IMR-90 (cell line): ENCODE measurements at regions not wholly inside any gene's neighbourhood (a gene's known extent, or its start where the extent isn't known, plus 50 kb on each side); places are given as distances from the start of the nearest gene placed in this dataset.

Experiments
- CHD1 ChIP-seq: IDR thresholded peaks from 2 replicates; pipeline ENCODE4 v1.6.1; 2012; ENCODE audit warnings: low read depth, low read length, improper control_type of control experiment
- CTCF ChIP-seq: conservative IDR thresholded peaks from 2 replicates; pipeline ENCODE4 v1.5.1; 2012; ENCODE audit warnings: mild to moderate bottlenecking, low read depth, low read length, improper control_type of control experiment
- FOS ChIP-seq: fragments of 150-350 bp; IDR thresholded peaks from 2 replicates; pipeline ENCODE4 v1.6.1; 2016; ENCODE audit warnings: low read depth, low read length
- MXI1 ChIP-seq: IDR thresholded peaks from 2 replicates; pipeline ENCODE4 v1.6.1; 2012; ENCODE audit warnings: low read depth, mild to moderate bottlenecking, low read length, moderate library complexity, borderline replicate concordance
- USF2 ChIP-seq: fragments of 150-350 bp; IDR thresholded peaks from 2 replicates; pipeline ENCODE4 v1.6.1; 2017; ENCODE audit warnings: mild to moderate bottlenecking, antibody characterized with exemption, low read length, low read depth

- TF ChIP-seq CTCF (no peak), USF2 (no peak), MXI1 (no peak), FOS (no peak), CHD1 (no peak)
Measured at GRCh38 chr7:25436413-25436812, 208.1 kb upstream of the NPVF start.
